Uterus (tissue), 3 donors: ENCODE measurements at regions not wholly inside any gene's neighbourhood (a gene's known extent, or its start where the extent isn't known, plus 50 kb on each side); places are given as distances from the start of the nearest gene placed in this dataset.

Source experiments
- DNase-seq, 2 donors: peaks; one replicate each; pipeline ENCODE4 v3.0.0-alpha.2; 2019 to 2020
- H3K27ac ChIP-seq, 2 donors: fragments of 200-600 bp; sonication (generic); 1 replicate in 1 of 2; 2 replicates in 1 of 2; pipeline ENCODE4 v1.5.1; 2016 to 2018
- H3K27me3 ChIP-seq, 2 donors: fragments of 200-600 bp; sonication (generic); one replicate each; pipeline ENCODE4 v1.5.1; 2018 to 2019; ENCODE audit warnings: control low read depth in 1 of 2
- H3K36me3 ChIP-seq, 2 donors: fragments of 200-600 bp; sonication (generic); one replicate each; pipeline ENCODE4 v1.5.1; 2019; ENCODE audit warnings: control low read depth in 1 of 2
- H3K4me1 ChIP-seq, 2 donors: fragments of 200-600 bp; sonication (generic); one replicate each; pipeline ENCODE4 v1.5.1; 2018 to 2019; ENCODE audit warnings: control low read depth in 1 of 2
- H3K4me3 ChIP-seq, 2 donors: fragments of 200-600 bp; sonication (generic); 1 replicate in 1 of 2; 2 replicates in 1 of 2; pipeline ENCODE4 v1.5.1; 2018 to 2019; ENCODE audit warnings: mild to moderate bottlenecking in 1 of 2
- H3K9me3 ChIP-seq, 2 donors: fragments of 200-600 bp; sonication (generic); one replicate each; pipeline ENCODE4 v1.5.1; 2019; ENCODE audit warnings: control low read depth in 1 of 2
- CTCF ChIP-seq, 4 experiments: fragments of 200-600 bp in 2 of 4; fragments of 450-650 bp in 2 of 4; sonication (generic) in 2 of 4; IDR thresholded peaks; one replicate each; pipeline ENCODE4 v1.5.1; 2016 to 2019; ENCODE audit warnings: antibody characterized with exemption in 4 of 4, mild to moderate bottlenecking in 2 of 4, moderate library complexity in 1 of 4
- POLR2A ChIP-seq, 2 donors: fragments of 450-650 bp; IDR thresholded peaks; one replicate each; pipeline ENCODE4 v1.6.1; 2016; ENCODE audit warnings: antibody characterized with exemption in 2 of 2, mild to moderate bottlenecking in 1 of 2, moderate library complexity in 1 of 2
- intact Hi-C: fragments of 100-400 bp; cut with DNase I; formaldehyde crosslinking; loops from one replicate; pipeline ENCODE4 v1.15.1; 2023; ENCODE audit warnings: low total_unique reads
- donor health status: DM: yes; HTN: yes; CAD: no.

- Histone ChIP-seq H3K4me1 (no peaks in the 10 kb centered on the region), H3K36me3 (no peaks in the 10 kb centered on the region), H3K4me3 (no peak overlapping the region), H3K27ac (no peak overlapping the region), H3K9me3 (no peaks in the 10 kb centered on the region), H3K27me3 (no peaks in the 10 kb centered on the region)
- DNase-seq, result no peak
- TF ChIP-seq CTCF (IDR thresholded peaks at IDR 0.05) (no peak), POLR2A (IDR thresholded peaks at IDR 0.05) (no peak)
- intact Hi-C loops, result no loop called here
Observed at GRCh38 chr4:130172156-130172555, 1076.2 kb downstream of the C4orf33 start.

GRCh38 chr4:130178106-130178505 lies 1082.2 kb downstream of the C4orf33 start:
- DNase-seq, result no peak
- Histone ChIP-seq H3K4me1 (no peaks in the 10 kb centered on the region), H3K27me3 (no peaks in the 10 kb centered on the region), H3K9me3 (no peaks in the 10 kb centered on the region), H3K27ac (no peak overlapping the region), H3K4me3 (no peak overlapping the region), H3K36me3 (no peaks in the 10 kb centered on the region)
- no peak for TF ChIP-seq CTCF (IDR thresholded peaks at IDR 0.05)
- no peak for TF ChIP-seq POLR2A (IDR thresholded peaks at IDR 0.05)
- intact Hi-C loops, result no loop called here

- intact Hi-C loops, result no loop called here
- H3K36me3 ChIP-seq, result no peaks in the 10 kb centered on the region
- H3K9me3 ChIP-seq, result no peaks in the 10 kb centered on the region
- H3K27ac ChIP-seq, result no peak overlapping the region
- no peaks in the 10 kb centered on the region for H3K4me1 ChIP-seq
- no peak for DNase-seq
- no peak for TF ChIP-seq CTCF (IDR thresholded peaks at IDR 0.05)
- no peak for TF ChIP-seq POLR2A (IDR thresholded peaks at IDR 0.05)
- no peak overlapping the region for H3K4me3 ChIP-seq
- no peaks in the 10 kb centered on the region for H3K27me3 ChIP-seq
Observed at GRCh38 chr4:130183096-130183495, 1087.1 kb downstream of the C4orf33 start.

GRCh38 chr4:130183766-130184165 lies 1087.8 kb downstream of the C4orf33 start:
- no peak for DNase-seq
- no peaks in the 10 kb centered on the region for H3K9me3 ChIP-seq
- H3K4me3 ChIP-seq, result no peak overlapping the region
- no peaks in the 10 kb centered on the region for H3K27me3 ChIP-seq
- intact Hi-C loops, result no loop called here
- H3K4me1 ChIP-seq, result no peaks in the 10 kb centered on the region
- H3K36me3 ChIP-seq, result no peaks in the 10 kb centered on the region
- H3K27ac ChIP-seq, result no peak overlapping the region
- TF ChIP-seq POLR2A (IDR thresholded peaks at IDR 0.05), result no peak

GRCh38 chr4:130185123-130185522 lies 1089.2 kb downstream of the C4orf33 start:
- H3K4me1 ChIP-seq, result no peaks in the 10 kb centered on the region
- H3K36me3 ChIP-seq, result no peaks in the 10 kb centered on the region
- H3K9me3 ChIP-seq, result no peaks in the 10 kb centered on the region
- DNase-seq, result no peak
- intact Hi-C loops, result no loop called here
- no peaks in the 10 kb centered on the region for H3K27me3 ChIP-seq
- no peak for TF ChIP-seq POLR2A (IDR thresholded peaks at IDR 0.05)
- no peak for TF ChIP-seq CTCF (IDR thresholded peaks at IDR 0.05)
- H3K4me3 ChIP-seq, result no peak overlapping the region
- H3K27ac ChIP-seq, result no peak overlapping the region

GRCh38 chr4:130186931-130187330 lies 1091.0 kb downstream of the C4orf33 start:
- H3K4me1 ChIP-seq, result no peaks in the 10 kb centered on the region
- H3K36me3 ChIP-seq, result no peaks in the 10 kb centered on the region
- no peaks in the 10 kb centered on the region for H3K27me3 ChIP-seq
- DNase-seq, result no peak
- H3K9me3 ChIP-seq, result no peaks in the 10 kb centered on the region
- intact Hi-C loops, result no loop called here
- TF ChIP-seq POLR2A (IDR thresholded peaks at IDR 0.05) (no peak), CTCF (IDR thresholded peaks at IDR 0.05) (no peak)
- no peak overlapping the region for H3K4me3 ChIP-seq
- no peak overlapping the region for H3K27ac ChIP-seq
